ENCODE measurements at regions not wholly inside any gene's neighbourhood (a gene's known extent, or its start where the extent isn't known, plus 50 kb on each side); places are given as distances from the start of the nearest gene placed in this dataset.

DNA sequence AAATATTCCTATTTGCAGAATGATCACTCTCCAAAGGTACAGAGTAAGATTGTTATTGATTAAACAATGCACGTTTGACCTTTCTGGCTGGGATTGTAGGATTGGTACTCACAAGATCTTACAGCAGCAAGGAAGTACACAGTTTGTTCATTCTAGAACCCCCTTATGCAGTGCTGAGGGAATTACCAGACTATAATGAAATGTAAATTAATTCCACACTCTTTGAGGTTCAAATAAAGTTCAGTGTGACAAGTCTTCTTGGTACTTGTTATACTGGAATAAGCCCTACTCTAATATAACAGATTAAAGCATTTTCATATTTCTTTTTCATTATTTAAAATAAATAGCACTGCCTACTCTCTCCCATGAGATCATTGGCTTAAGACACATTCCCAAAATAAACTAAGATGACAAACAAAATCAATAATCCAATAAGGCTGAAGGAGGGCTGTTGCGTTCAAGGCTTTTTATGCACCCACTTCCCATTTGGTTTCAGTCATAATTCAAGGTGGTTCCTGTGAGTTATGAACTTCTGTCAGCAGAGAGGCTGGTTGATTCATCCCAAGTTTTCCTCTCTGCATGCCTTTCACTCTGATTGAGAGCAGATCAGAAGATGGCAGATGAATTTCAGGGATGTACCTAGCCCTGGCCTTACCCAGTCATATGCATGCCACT is 881.5 kb downstream of the C6orf118 start:
- Mint-ChIP-seq H3K27ac (ENCODE audit: unreplicated experiment) (no peak overlapping the region), H3K27me3 (ENCODE audit: unreplicated experiment) (no peaks in the 10 kb centered on the region), H3K4me3 (ENCODE audit: unreplicated experiment) (no peak overlapping the region), H3K4me1 (ENCODE audit: unreplicated experiment) (no peaks in the 10 kb centered on the region), H3K9me3 (ENCODE audit: unreplicated experiment) (peaks cover 29% of the 10 kb centered on the region), H3K36me3 (ENCODE audit: unreplicated experiment) (no peaks in the 10 kb centered on the region)
- TF ChIP-seq, protein P1, sequence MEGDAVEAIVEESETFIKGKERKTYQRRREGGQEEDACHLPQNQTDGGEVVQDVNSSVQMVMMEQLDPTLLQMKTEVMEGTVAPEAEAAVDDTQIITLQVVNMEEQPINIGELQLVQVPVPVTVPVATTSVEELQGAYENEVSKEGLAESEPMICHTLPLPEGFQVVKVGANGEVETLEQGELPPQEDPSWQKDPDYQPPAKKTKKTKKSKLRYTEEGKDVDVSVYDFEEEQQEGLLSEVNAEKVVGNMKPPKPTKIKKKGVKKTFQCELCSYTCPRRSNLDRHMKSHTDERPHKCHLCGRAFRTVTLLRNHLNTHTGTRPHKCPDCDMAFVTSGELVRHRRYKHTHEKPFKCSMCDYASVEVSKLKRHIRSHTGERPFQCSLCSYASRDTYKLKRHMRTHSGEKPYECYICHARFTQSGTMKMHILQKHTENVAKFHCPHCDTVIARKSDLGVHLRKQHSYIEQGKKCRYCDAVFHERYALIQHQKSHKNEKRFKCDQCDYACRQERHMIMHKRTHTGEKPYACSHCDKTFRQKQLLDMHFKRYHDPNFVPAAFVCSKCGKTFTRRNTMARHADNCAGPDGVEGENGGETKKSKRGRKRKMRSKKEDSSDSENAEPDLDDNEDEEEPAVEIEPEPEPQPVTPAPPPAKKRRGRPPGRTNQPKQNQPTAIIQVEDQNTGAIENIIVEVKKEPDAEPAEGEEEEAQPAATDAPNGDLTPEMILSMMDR (IDR thresholded peaks at IDR 0.05): no peak
- no peak for DNase-seq (ENCODE audit: extremely low spot score, unreplicated experiment)

DNA sequence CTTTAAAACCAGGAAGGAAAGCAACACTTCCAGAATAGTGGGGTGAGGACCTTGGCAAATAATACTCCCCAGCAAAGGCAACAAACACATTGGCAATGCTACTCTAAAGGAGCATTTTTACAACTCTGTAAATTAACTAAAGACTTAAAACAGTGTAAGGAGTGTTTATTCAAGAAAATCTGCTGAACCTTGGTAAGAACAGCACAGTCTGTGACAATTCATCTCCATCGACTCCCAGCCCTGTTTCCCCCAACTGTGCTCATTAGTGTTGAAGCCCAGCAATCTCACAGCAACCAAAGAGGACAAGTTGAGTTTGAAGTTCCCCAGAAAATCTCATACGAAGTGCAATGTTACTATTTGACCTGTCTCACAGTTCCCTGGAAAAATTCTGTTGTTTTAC is 884.9 kb downstream of the C6orf118 start:
- no peak for DNase-seq (ENCODE audit: extremely low spot score, unreplicated experiment)
- Mint-ChIP-seq H3K27me3 (ENCODE audit: unreplicated experiment) (no peaks in the 10 kb centered on the region), H3K27ac (ENCODE audit: unreplicated experiment) (no peak overlapping the region), H3K4me1 (ENCODE audit: unreplicated experiment) (no peaks in the 10 kb centered on the region), H3K36me3 (ENCODE audit: unreplicated experiment) (no peaks in the 10 kb centered on the region), H3K9me3 (ENCODE audit: unreplicated experiment) (peaks cover 26% of the 10 kb centered on the region), H3K4me3 (ENCODE audit: unreplicated experiment) (no peak overlapping the region)
- TF ChIP-seq, protein P1 (IDR thresholded peaks at IDR 0.05): no peak

DNA sequence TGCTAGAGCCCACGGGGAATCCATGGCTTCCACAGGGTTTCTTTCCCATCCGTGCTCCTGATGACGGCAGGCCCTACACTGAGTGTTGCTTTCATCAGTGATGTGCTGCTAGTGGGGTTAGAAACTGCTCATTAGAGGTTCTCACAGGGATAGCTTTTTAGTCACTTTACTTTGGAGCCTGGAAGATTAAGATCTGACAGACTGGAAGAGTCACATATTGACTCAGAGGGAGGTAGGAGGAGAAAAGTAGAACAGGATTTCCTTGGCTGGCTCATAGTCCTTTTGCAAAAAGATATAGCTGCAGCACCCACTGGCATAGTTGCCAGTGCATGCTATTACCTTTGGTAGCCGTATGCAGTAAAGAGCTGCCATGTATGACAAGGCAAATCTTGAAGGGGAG is 890.3 kb downstream of the C6orf118 start:
- Mint-ChIP-seq H3K9me3 (ENCODE audit: unreplicated experiment) (peaks cover 15% of the 10 kb centered on the region), H3K36me3 (ENCODE audit: unreplicated experiment) (no peaks in the 10 kb centered on the region), H3K4me3 (ENCODE audit: unreplicated experiment) (no peak overlapping the region), H3K27me3 (ENCODE audit: unreplicated experiment) (no peaks in the 10 kb centered on the region), H3K4me1 (ENCODE audit: unreplicated experiment) (peaks cover 8% of the 10 kb centered on the region), H3K27ac (ENCODE audit: unreplicated experiment) (no peak overlapping the region)
- no peak for DNase-seq (ENCODE audit: extremely low spot score, unreplicated experiment)
- TF ChIP-seq, protein P1 (IDR thresholded peaks at IDR 0.05): no peak

DNA sequence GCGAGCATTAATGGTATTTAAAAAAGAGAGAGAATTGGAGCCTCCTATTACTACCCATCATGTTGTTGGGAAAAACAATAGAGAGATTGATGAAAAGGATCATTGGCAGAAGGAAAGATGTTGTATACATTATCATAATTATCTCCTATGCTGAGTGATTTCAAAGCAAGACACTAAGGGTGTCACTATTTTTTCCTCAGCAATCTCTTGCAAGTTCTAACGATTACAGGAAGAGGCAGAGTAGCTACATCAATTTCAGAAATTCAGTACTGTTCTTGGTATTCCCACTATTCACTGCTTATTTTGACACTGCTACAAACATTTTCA is 891.2 kb downstream of the C6orf118 start:
- Mint-ChIP-seq H3K27me3 (ENCODE audit: unreplicated experiment) (no peaks in the 10 kb centered on the region), H3K4me1 (ENCODE audit: unreplicated experiment) (peaks cover 8% of the 10 kb centered on the region), H3K36me3 (ENCODE audit: unreplicated experiment) (no peaks in the 10 kb centered on the region), H3K9me3 (ENCODE audit: unreplicated experiment) (peaks cover 7% of the 10 kb centered on the region), H3K4me3 (ENCODE audit: unreplicated experiment) (no peak overlapping the region), H3K27ac (ENCODE audit: unreplicated experiment) (no peak overlapping the region)
- no peak for DNase-seq (ENCODE audit: extremely low spot score, unreplicated experiment)
- TF ChIP-seq, protein P1 (IDR thresholded peaks at IDR 0.05): no peak

DNA sequence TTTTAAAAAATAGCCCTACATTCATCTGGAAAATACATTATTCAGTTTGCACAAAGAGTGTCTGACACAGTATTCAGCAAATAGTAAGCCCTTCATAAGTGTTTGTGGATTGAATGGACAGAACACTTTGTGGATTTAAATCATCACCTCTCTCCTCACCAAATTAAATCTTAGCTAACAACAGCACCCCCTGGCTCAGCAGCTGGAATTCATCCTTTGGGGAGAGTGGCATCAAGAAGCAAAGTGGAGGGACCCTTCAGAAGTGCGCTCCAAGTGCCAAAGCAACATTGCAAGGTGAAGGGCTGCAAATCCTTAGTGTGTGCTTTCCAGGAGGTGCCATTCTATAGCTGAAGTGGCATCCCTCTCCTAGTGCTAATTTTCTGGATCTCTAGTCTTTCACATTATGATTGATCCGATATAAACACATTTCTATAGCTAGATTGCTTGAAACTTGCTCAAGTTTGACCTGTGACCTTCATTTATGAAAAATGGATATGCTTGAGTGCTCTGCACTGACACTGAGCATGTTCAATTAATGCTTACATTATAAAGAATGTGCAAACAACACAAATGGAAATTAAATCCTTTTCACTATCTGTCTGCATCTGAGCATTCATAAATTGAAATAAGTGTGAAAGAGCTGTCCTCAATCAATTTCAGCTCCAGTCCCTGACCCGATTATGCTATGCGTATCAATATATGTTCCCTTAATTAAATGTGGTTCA is 891.7 kb downstream of the C6orf118 start:
- TF ChIP-seq, protein P1 (IDR thresholded peaks at IDR 0.05): no peak
- H3K9me3 Mint-ChIP-seq (ENCODE audit: unreplicated experiment): peaks cover 7% of the 10 kb centered on the region
- H3K27ac Mint-ChIP-seq (ENCODE audit: unreplicated experiment): no peak overlapping the region
- H3K36me3 Mint-ChIP-seq (ENCODE audit: unreplicated experiment): no peaks in the 10 kb centered on the region
- H3K4me3 Mint-ChIP-seq (ENCODE audit: unreplicated experiment): no peak overlapping the region
- no peak for DNase-seq (ENCODE audit: extremely low spot score, unreplicated experiment)
- peaks cover 8% of the 10 kb centered on the region for H3K4me1 Mint-ChIP-seq (ENCODE audit: unreplicated experiment)
- H3K27me3 Mint-ChIP-seq (ENCODE audit: unreplicated experiment): no peaks in the 10 kb centered on the region
